NCI-H524 (cell line): ENCODE measurements at regions not wholly inside any gene's neighbourhood (a gene's known extent, or its start where the extent isn't known, plus 50 kb on each side); places are given as distances from the start of the nearest gene placed in this dataset.
"Not testable (repeated sequence)": the region's sequence is repeated elsewhere in the genome, so short reads cannot be mapped to it uniquely, and the experiment has no call there.

Experiments
- DNase-seq, 2 experiments: peaks; one replicate each; lab custom pipeline; 2025; lab: John Stamatoyannopoulos, UW

- not testable (repeated sequence) for DNase-seq
Observed at GRCh38 chr16:29355339-29356059, 51.0 kb downstream of the NPIPB11 start.

DNA sequence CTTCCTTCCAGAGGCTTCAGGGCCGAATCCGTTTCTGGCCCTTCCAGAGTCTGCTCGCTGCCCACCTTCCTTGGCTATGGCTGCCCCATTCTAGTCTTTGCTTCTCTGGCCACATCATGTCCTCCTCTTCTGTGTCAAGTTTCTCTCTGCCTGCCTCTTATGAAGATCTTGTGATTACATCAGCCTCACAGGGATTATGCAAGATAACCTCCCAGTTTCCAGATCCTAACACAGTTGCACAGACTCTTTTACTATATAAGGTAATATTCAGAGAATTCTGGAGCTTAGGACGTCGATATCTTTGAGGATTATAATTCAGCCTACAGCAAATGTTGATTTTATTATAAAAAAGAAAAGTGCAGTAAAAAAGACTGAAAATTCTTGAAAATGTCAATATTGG, 52.1 kb downstream of the NPIPB11 start:
- DNase-seq = not testable (repeated sequence)

GRCh38 chr16:29352617-29352999, 53.9 kb downstream of the NPIPB11 start:
- not testable (repeated sequence) for DNase-seq

GRCh38 chr16:29351970-29352616, 54.4 kb downstream of the NPIPB11 start:
- not testable (repeated sequence) for DNase-seq

- DNase-seq = peak; percentile 17 to 29
Observed at GRCh38 chr16:29351271-29351969, 55.1 kb downstream of the NPIPB11 start.

DNA sequence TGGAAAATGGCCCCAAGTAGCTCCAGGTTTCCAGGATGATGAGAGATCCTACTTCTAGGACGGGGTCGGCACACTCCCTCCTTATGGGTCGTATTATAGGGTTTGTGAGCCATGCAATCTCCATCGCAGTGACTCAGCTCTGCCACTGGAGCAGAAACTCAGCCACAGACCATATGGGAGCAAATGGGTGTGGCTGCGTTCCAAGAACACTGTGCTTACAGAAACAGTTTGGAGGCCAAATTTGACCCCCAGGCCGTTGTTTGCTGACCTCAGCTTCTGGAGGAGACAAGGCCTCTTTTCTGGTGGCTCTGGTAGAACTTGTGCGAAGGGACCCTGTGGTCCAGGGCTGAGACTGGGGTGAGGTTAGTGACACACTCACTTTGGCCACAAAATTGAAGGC, 56.5 kb downstream of the NPIPB11 start:
- DNase-seq = peak in 1 of 2 experiments; percentile 23

- not testable (repeated sequence) for DNase-seq
Observed at GRCh38 chr16:29348748-29349147, 57.8 kb downstream of the NPIPB11 start.

DNA sequence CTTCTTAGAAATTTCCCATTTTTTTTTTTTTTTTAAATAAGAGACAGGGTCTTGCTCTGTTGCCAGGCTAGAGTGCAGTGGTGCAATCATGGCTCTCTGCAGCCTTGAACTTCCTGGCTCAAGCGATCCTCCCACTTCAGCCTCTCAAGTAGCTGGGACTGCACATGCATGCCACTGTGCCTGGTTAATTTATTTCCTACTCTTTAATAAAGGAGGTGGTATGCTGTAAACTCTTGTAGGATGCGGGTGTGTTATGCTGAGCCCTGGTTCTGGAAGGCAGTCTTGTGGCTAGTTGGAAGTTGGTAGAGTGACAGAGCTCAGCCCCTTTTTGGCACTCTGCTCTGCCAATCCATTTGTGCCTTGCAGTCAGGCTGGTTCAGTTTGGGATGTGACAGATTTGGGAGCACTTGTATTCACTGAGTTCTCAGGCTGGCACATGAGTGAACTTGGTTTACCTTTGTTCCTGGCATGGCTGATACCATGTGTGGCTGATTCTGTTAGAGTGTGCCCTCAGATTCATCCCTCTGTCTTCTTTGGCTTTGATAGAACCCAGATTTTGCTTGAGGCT, 58.3 kb downstream of the NPIPB11 start:
- not testable (repeated sequence) for DNase-seq

- DNase-seq = not testable (repeated sequence)
Observed at GRCh38 chr16:29346796-29347580, 59.5 kb downstream of the NPIPB11 start.

GRCh38 chr16:29346203-29346602, 60.3 kb downstream of the NPIPB11 start:
- not testable (repeated sequence) for DNase-seq

- DNase-seq = not testable (repeated sequence)
Observed at GRCh38 chr16:29342937-29343336, 63.6 kb downstream of the NPIPB11 start.

DNA sequence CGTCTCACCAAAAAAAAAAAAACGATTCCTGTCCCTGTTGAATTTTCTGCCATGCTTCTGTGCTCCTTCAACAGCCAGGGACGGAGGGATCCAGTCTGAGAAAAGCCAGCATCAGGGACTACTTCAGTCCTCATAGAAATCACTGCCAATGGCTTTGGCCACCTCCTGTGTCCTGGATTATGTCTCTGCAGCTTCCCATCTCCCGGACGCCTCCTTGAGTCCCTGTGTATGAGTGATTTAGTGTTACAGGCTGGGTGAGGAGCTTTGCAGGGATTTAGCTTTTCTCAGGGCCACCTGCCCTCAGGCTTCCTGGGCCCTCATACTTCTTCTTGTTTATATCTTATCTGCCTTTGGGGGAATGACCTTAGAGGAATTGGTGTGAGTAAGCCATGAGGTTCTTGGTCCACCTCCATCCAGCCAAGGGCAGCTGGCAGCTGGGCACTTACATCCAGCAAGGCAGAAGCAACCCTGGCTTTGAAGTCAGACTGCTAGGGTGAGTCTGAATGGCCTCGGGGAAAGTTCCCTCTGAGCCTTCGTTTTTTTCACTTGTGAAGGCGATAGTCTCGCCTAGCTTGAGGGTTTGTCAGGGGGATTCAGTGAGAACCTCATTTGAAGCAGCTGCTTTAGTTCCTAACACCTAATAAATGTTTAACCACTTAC, 65.6 kb downstream of the NPIPB11 start:
- peak; percentile 33 to 79 for DNase-seq

- peak in 1 of 2 experiments; percentile 63 for DNase-seq
Observed at GRCh38 chr16:29340235-29340634, 66.3 kb downstream of the NPIPB11 start.

DNA sequence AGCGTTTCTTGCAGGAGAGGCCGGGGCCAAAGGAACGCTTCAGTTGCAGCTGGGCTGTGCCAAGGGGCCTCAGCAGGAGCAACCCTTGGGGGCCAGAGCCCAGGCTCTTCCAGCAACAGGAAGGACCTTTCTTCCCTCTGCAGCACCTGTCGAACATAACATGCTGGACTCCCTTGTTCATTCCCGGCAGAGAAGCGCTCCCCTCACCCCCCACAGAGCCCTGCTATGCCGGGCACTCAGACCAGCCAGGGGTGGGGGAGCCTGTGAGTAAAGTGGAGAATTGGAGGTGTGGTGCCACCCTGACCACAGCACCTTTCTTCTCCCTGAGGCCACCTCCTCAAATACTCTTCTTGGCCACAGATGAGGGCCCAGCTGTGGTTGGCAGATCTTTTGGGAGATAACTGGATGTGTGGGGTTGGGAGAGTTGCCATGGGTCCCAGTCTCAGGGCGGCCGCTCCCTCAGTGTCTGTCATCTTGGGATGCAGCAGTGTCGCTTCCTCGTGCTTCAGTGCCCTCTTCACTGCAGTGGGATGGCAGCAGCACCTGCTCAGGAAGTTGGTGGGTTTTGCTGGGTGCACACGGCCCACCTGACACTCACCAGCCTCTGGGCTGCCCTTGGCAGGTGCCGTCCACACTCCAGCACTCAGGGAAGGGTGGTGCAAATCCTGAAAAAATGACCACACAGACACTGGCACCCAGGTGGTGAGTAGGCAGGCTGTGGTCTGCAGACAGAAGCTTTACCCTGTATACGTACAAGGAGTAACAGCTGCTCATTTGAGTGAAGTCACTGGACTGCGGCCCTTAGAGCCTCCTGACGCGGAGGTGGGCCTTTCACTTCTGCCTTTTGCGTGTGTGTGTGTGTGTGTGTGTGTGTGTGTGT, 67.5 kb downstream of the NPIPB11 start:
- DNase-seq = peak in 1 of 2 experiments; percentile 6

- not testable (repeated sequence) for DNase-seq
Observed at GRCh38 chr16:29337385-29337901, 69.1 kb downstream of the NPIPB11 start.

DNA sequence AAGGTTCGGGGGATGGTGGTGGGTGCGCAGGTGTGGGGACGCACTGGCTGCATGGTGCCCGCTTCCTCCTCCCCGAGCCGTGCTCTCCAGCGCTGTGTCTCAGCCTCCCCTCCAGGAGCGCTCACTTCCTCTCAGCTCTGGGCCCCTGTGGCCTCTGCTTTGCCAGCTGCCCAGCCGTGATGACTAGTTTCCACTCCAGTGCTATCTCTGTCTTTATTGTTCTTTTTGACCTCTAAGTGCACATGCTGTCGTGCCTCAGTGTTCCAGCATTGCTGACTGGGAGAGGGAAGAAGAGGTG, 71.0 kb downstream of the NPIPB11 start:
- not testable (repeated sequence) for DNase-seq

DNA sequence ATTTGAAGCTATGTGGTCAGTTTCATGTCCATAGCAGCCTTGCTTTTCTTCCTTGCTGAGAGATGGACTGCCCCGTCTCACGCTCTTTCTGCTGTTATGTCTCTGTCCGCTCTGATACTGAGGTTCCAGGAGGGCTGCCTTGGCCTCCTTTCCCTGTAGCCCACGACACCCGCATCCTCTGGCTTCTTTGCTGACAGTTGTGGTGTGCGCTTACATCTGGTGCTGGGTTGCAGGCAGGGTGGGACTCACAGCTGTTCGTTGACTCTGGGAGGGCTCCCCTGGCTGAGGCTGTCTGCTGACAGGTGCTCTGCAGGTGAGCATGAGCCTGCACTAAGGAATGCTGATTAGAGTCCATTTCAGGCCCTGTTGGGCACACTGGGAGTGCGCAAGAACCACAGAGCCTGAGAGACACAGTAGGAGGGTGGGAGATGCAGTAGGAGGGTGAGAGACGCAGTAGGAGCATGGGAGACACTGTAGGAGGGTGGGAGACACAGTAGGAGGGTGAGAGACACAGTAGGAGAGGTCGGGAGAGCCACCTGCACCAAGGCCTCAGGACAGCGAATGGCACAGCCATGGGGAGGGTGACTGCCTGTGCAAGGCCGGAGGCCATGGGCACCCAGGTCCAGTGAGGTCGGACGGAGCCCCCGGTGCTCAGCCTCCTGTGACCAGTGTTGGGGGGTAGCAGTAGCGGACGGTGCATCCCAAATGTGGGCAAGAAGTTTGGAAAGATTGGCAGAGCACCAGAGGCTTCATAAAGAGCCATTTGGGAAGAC, 71.5 kb downstream of the NPIPB11 start:
- DNase-seq = not testable (repeated sequence)

DNA sequence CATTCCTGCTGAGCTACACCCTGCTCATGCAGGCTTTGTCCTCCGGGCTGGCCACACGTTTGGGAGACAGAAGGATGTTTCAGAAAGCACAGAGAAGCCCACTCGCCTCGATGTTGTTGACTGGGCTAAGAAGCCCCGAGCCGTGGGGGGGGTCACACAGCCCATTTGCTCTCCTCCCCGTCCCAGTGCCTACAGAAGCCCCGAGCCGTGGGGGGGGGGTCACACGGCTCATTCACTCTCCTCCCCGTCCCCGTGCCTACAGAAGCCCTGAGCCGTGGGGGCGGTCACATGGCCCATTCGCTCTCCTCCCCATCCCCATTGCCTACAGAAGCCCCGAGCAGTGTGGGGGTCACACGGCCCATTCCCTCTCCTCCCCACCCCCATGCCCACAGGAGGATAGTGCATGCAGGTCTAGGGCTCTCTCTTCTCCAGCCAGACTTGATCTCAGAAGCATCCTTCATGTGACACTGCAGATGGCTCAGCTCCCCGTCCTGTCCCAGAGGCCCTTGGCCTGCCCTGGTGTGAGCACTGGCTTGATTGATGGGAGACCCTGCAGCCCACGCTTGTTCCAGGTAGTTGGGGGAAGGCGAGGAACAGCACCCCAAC, 72.9 kb downstream of the NPIPB11 start:
- DNase-seq = not testable (repeated sequence)

- DNase-seq = not testable (repeated sequence)
Observed at GRCh38 chr16:29330623-29331022, 75.9 kb downstream of the NPIPB11 start.
